ENCODE measurements at regions not wholly inside any gene's neighbourhood (a gene's known extent, or its start where the extent isn't known, plus 50 kb on each side); places are given as distances from the start of the nearest gene placed in this dataset.

GRCh38 chr16:73124097-73124652 is 76.2 kb upstream of the ZFHX3 start:
- FAIRE-seq, result no peak
- no peak overlapping the region for H2AFZ ChIP-seq (ENCODE audit: control insufficient read depth, low read length)

GRCh38 chr16:73122604-73123391 is 74.9 kb upstream of the ZFHX3 start:
- Histone ChIP-seq H3K9me1 (ENCODE audit: control insufficient read depth, extremely low read depth, insufficient read depth, low read length) (no peaks in the 10 kb centered on the region), H3K27ac (ENCODE audit: control insufficient read depth, insufficient read depth, low read length) (no peak overlapping the region), H3K27me3 (ENCODE audit: control insufficient read depth, extremely low read depth, insufficient read depth, low read length) (no peaks in the 10 kb centered on the region), H3K4me1 (ENCODE audit: control insufficient read depth, extremely low read depth, insufficient read depth, low read length) (peaks cover 2% of the 10 kb centered on the region), H3K79me2 (ENCODE audit: control insufficient read depth, insufficient read depth, low read length) (no peaks in the 10 kb centered on the region), H3K4me2 (ENCODE audit: control insufficient read depth, extremely low read depth, insufficient read depth, low read depth, low read length) (no peak overlapping the region), H2AFZ (ENCODE audit: control insufficient read depth, low read length) (no peak overlapping the region), H3K4me3 (ENCODE audit: control insufficient read depth in 2 of 3, extremely low read depth in 1 of 3, insufficient read depth in 2 of 3, low read depth in 1 of 3, low read length in 3 of 3) (no peak overlapping the region), H3K36me3 (ENCODE audit: control insufficient read depth in 2 of 2, extremely low read depth in 1 of 2, insufficient read depth in 2 of 2, low read length in 2 of 2) (no peaks in the 10 kb centered on the region), H3K9ac (ENCODE audit: control insufficient read depth, extremely low read depth, insufficient read depth, low read length) (no peak overlapping the region), H4K20me1 (ENCODE audit: control insufficient read depth, extremely low read depth, insufficient read depth, low read length) (no peaks in the 10 kb centered on the region), H3K9me3 (ENCODE audit: control insufficient read depth, low read depth, low read length) (no peaks in the 10 kb centered on the region)
- no peak for TF ChIP-seq EZH2 (IDR thresholded peaks at IDR 0.05; ENCODE audit: low read length)
- no peak for TF ChIP-seq CTCF (optimal IDR thresholded peaks at IDR 0.05 in 1 of 3, IDR thresholded peaks at IDR 0.05 in 1 of 3, conservative IDR thresholded peaks at IDR 0.05 in 1 of 3; ENCODE audit: extremely low read depth in 1 of 3, insufficient read depth in 2 of 3, low read length in 3 of 3)
- no peak for FAIRE-seq
- dilution Hi-C loops (cut with MboI; ENCODE audit: extremely low pct_ligation_motif_present, low sequenced_read_pairs), result no loop called here
- DNase-seq (ENCODE audit: low read depth, low spot score), result no peak

More at GRCh38 chr16:73124097-73124652, 76.2 kb upstream of the ZFHX3 start:
- Histone ChIP-seq H3K4me2 (ENCODE audit: control insufficient read depth, extremely low read depth, insufficient read depth, low read depth, low read length) (no peak overlapping the region), H3K27me3 (ENCODE audit: control insufficient read depth, extremely low read depth, insufficient read depth, low read length) (no peaks in the 10 kb centered on the region), H3K9me3 (ENCODE audit: control insufficient read depth, low read depth, low read length) (no peaks in the 10 kb centered on the region), H3K4me1 (ENCODE audit: control insufficient read depth, extremely low read depth, insufficient read depth, low read length) (peaks cover 2% of the 10 kb centered on the region), H4K20me1 (ENCODE audit: control insufficient read depth, extremely low read depth, insufficient read depth, low read length) (no peaks in the 10 kb centered on the region), H3K9ac (ENCODE audit: control insufficient read depth, extremely low read depth, insufficient read depth, low read length) (no peak overlapping the region), H3K27ac (ENCODE audit: control insufficient read depth, insufficient read depth, low read length) (no peak overlapping the region), H3K9me1 (ENCODE audit: control insufficient read depth, extremely low read depth, insufficient read depth, low read length) (no peaks in the 10 kb centered on the region), H3K79me2 (ENCODE audit: control insufficient read depth, insufficient read depth, low read length) (no peaks in the 10 kb centered on the region), H3K4me3 (ENCODE audit: control insufficient read depth in 2 of 3, extremely low read depth in 1 of 3, insufficient read depth in 2 of 3, low read depth in 1 of 3, low read length in 3 of 3) (no peak overlapping the region), H3K36me3 (ENCODE audit: control insufficient read depth in 2 of 2, extremely low read depth in 1 of 2, insufficient read depth in 2 of 2, low read length in 2 of 2) (no peaks in the 10 kb centered on the region)
- no peak for DNase-seq (ENCODE audit: low read depth, low spot score)
- TF ChIP-seq EZH2 (IDR thresholded peaks at IDR 0.05; ENCODE audit: low read length) (no peak), CTCF (optimal IDR thresholded peaks at IDR 0.05 in 1 of 3, IDR thresholded peaks at IDR 0.05 in 1 of 3, conservative IDR thresholded peaks at IDR 0.05 in 1 of 3; ENCODE audit: extremely low read depth in 1 of 3, insufficient read depth in 2 of 3, low read length in 3 of 3) (no peak)
- dilution Hi-C loops (cut with MboI; ENCODE audit: extremely low pct_ligation_motif_present, low sequenced_read_pairs), result no loop called here

All from keratinocyte (primary cell).